PC-3 (cell line): ENCODE measurements at regions not wholly inside any gene's neighbourhood (a gene's known extent, or its start where the extent isn't known, plus 50 kb on each side); places are given as distances from the start of the nearest gene placed in this dataset.

Experiments used
- ATAC-seq: fragments of 200-7000 bp; cut with Tn5 transposase; 2 replicates; pipeline ENCODE4 v1.9.1; 2020; ENCODE audit warnings: mild to moderate bottlenecking, moderate library complexity
- BruUV-seq: library from RNA; stranded (reverse); fragments of 400-500 nt; replicated peaks from 2 replicates; lab custom pipeline; 2021; lab: Mats Ljungman, UMichigan
- CTCF ChIA-PET: fragments of 300-600 bp; sonication (Branson Sonifier 250); formaldehyde crosslinking; loops from one replicate; lab custom pipeline; 2022; ENCODE audit warnings: antibody characterized with exemption; lab: Charles Lee
- POLR2A ChIA-PET: fragments of 300-600 bp; sonication (Branson Sonifier 250); formaldehyde crosslinking; loops from one replicate; lab custom pipeline; 2022; ENCODE audit warnings: antibody characterized with exemption; ENCODE audit not compliant: unreplicated experiment; lab: Charles Lee
- DNase-seq: peaks from one replicate; pipeline ENCODE4 v3.0.0-alpha.2; 2015
- H2AFZ ChIP-seq: fragments of 300-600 bp; sonication (generic); 2 replicates; pipeline ENCODE4 v1.6.0; 2016; ENCODE audit warnings: antibody characterized with exemption, low read length
- H3F3A ChIP-seq: fragments of 300-600 bp; sonication (generic); one replicate; pipeline ENCODE4 v1.6.0; 2017; ENCODE audit warnings: antibody characterized with exemption, low read length, control low read depth, mild to moderate bottlenecking; ENCODE audit not compliant: unreplicated experiment
- H3K27ac ChIP-seq: fragments of 300-600 bp; sonication (generic); 2 replicates; pipeline ENCODE4 v1.5.1; 2016; ENCODE audit warnings: mild to moderate bottlenecking, low read length
- H3K27me3 ChIP-seq: fragments of 300-600 bp; sonication (generic); 2 replicates; pipeline ENCODE4 v1.6.1; 2016; ENCODE audit warnings: low read length, mixed read lengths
- H3K36me3 ChIP-seq: fragments of 300-600 bp; sonication (generic); 2 replicates; pipeline ENCODE4 v1.6.1; 2016; ENCODE audit warnings: low read depth, mixed run types, low read length, mixed read lengths
- H3K4me1 ChIP-seq: fragments of 300-600 bp; sonication (generic); 2 replicates; pipeline ENCODE4 v1.5.1; 2016; ENCODE audit warnings: low read length; ENCODE audit not compliant: insufficient read depth
- H3K4me2 ChIP-seq: fragments of 300-600 bp; sonication (generic); 2 replicates; pipeline ENCODE4 v1.6.0; 2016; ENCODE audit warnings: low read length
- H3K4me3 ChIP-seq: fragments of 300-600 bp; sonication (generic); 2 replicates; pipeline ENCODE4 v1.5.1; 2016; ENCODE audit warnings: mild to moderate bottlenecking, low read length, mixed read lengths
- H3K79me2 ChIP-seq: fragments of 300-600 bp; sonication (generic); 2 replicates; pipeline ENCODE4 v1.6.1; 2017; ENCODE audit warnings: low read length, mixed read lengths
- H3K9ac ChIP-seq: fragments of 300-600 bp; sonication (generic); 2 replicates; pipeline ENCODE4 v1.6.0; 2016; ENCODE audit warnings: mild to moderate bottlenecking, low read length
- H3K9me2 ChIP-seq: fragments of 300-600 bp; sonication (generic); replicated peaks from 2 replicates; pipeline ENCODE4 v1.6.1; 2016; ENCODE audit warnings: mixed run types, low read length, mixed read lengths
- H3K9me3 ChIP-seq: fragments of 300-600 bp; sonication (generic); 2 replicates; pipeline ENCODE4 v1.6.1; 2016; ENCODE audit warnings: low read length, mixed read lengths
- H4K20me1 ChIP-seq: fragments of 300-600 bp; sonication (generic); 2 replicates; pipeline ENCODE4 v1.6.1; 2016; ENCODE audit warnings: low read length, mixed read lengths
- EZH2 ChIP-seq: fragments of 300-600 bp; sonication (generic); IDR thresholded peaks from one replicate; pipeline ENCODE4 v1.6.1; 2017; ENCODE audit warnings: antibody characterized with exemption, mild to moderate bottlenecking, low read length; ENCODE audit not compliant: unreplicated experiment
- EZH2phosphoT487 ChIP-seq: fragments of 300-600 bp; sonication (generic); IDR thresholded peaks from 2 replicates; pipeline ENCODE4 v1.6.1; 2018; ENCODE audit warnings: mild to moderate bottlenecking, antibody characterized with exemption, low read length, borderline replicate concordance
- intact Hi-C: fragments of 100-400 bp; cut with micrococcal nuclease; formaldehyde crosslinking; loops from 2 replicates; pipeline ENCODE4 v1.9.0; 2023
- TF ChIP-seq, protein P1 (sequence below): fragments of 300-600 bp; sonication (generic); conservative IDR thresholded peaks from 2 replicates; pipeline ENCODE4 v1.5.1; 2017; ENCODE audit warnings: antibody characterized with exemption, low read depth, mild to moderate bottlenecking, low read length

DNA sequence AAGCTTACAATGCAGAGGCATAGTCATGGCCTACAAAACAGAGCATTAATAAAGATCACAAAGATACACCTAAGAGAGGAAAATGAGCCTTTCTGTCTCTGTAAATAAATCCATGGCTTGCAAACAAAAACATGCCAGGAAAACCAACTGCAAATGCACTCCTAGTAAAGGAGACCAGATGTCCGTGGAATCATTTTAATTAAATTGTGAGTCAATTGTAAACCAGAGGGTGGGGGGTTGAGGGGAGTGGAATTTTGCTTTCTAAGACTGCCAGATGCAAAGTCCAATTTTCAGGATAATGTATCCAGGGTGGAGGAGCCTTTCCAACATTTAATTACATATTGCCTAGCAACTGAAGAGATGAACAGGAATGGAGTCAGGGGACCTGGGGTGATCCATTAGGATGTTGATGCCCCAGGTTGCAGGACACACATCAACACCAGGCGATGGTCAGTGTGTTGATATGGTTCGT, 390.3 kb upstream of the CCL2 start:
- Histone ChIP-seq H3K4me2 (no peak overlapping the region), H4K20me1 (no peaks in the 10 kb centered on the region), H2AFZ (no peak overlapping the region), H3K9me2 (no peaks in the 10 kb centered on the region), H3K27ac (no peak overlapping the region), H3K4me3 (no peak overlapping the region), H3K9me3 (no peaks in the 10 kb centered on the region), H3K36me3 (no peaks in the 10 kb centered on the region), H3K79me2 (no peaks in the 10 kb centered on the region), H3K4me1 (no peaks in the 10 kb centered on the region), H3K9ac (no peak overlapping the region), H3K27me3 (no peaks in the 10 kb centered on the region), H3F3A (no peaks in the 10 kb centered on the region)
- ChIA-PET CTCF (no interaction called here), POLR2A (no interaction called here)
- DNase-seq = no peak
- ATAC-seq = no peak
- intact Hi-C loops = no loop called here
- TF ChIP-seq EZH2 = no peak
- TF ChIP-seq EZH2phosphoT487 = no peak
- TF ChIP-seq, protein P1, sequence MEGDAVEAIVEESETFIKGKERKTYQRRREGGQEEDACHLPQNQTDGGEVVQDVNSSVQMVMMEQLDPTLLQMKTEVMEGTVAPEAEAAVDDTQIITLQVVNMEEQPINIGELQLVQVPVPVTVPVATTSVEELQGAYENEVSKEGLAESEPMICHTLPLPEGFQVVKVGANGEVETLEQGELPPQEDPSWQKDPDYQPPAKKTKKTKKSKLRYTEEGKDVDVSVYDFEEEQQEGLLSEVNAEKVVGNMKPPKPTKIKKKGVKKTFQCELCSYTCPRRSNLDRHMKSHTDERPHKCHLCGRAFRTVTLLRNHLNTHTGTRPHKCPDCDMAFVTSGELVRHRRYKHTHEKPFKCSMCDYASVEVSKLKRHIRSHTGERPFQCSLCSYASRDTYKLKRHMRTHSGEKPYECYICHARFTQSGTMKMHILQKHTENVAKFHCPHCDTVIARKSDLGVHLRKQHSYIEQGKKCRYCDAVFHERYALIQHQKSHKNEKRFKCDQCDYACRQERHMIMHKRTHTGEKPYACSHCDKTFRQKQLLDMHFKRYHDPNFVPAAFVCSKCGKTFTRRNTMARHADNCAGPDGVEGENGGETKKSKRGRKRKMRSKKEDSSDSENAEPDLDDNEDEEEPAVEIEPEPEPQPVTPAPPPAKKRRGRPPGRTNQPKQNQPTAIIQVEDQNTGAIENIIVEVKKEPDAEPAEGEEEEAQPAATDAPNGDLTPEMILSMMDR = no peak
- no TSS peak for BruUV-seq

DNA sequence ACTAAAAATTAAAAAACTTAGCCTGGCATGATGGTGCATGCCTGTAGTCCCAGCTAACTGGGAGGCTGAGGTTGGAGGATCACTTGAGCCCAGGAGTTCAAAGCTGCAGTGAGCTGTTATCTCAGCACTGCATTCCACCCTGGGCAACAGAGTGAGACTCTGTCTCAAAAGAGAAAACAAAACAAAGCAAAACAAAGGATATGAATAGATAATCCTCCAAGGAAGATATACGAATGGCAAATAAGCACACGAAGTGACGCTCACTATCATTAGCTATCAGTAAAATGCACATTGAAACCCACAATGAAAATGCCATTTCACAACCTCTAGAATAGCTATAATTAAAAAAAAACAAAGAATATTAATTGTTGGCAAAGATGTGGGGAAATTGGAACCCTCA, 386.2 kb upstream of the CCL2 start:
- Histone ChIP-seq H2AFZ (no peak overlapping the region), H3K9ac (no peak overlapping the region), H4K20me1 (no peaks in the 10 kb centered on the region), H3F3A (no peaks in the 10 kb centered on the region), H3K9me2 (no peaks in the 10 kb centered on the region), H3K36me3 (no peaks in the 10 kb centered on the region), H3K4me3 (no peak overlapping the region), H3K9me3 (no peaks in the 10 kb centered on the region), H3K79me2 (no peaks in the 10 kb centered on the region), H3K4me1 (no peaks in the 10 kb centered on the region), H3K27ac (no peak overlapping the region), H3K27me3 (no peaks in the 10 kb centered on the region), H3K4me2 (no peak overlapping the region)
- no TSS peak for BruUV-seq
- ATAC-seq (no peak), DNase-seq (no peak)
- intact Hi-C loops = no loop called here
- ChIA-PET CTCF (no interaction called here), POLR2A (no interaction called here)
- TF ChIP-seq, protein P1 = no peak
- TF ChIP-seq EZH2phosphoT487 = no peak
- TF ChIP-seq EZH2 = no peak

DNA sequence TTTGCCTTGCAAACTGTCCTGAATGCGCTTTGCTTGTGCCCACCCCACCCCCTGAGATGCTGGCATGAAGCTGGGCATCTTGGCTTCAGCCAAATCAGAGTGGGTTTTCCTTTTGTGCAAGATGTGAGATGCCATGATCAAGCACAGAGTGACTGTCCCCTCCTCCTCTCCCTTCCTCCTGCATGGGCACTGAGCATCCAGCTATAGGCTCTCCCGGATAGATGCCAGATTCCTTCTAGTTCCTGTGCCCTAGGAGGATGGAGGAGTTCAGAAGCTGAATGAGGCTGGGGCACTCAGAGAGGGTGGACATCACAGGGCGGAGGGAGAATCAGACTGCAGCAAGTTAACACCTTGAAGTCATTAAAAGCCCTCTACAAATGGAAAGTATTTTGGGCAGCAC, 384.1 kb upstream of the CCL2 start:
- DNase-seq = no peak
- Histone ChIP-seq H4K20me1 (no peaks in the 10 kb centered on the region), H3K27me3 (no peaks in the 10 kb centered on the region), H3K4me2 (no peak overlapping the region), H3F3A (no peaks in the 10 kb centered on the region), H3K4me3 (no peak overlapping the region), H3K4me1 (no peaks in the 10 kb centered on the region), H3K79me2 (no peaks in the 10 kb centered on the region), H3K27ac (no peak overlapping the region), H3K9me3 (no peaks in the 10 kb centered on the region), H3K9me2 (no peaks in the 10 kb centered on the region), H3K9ac (no peak overlapping the region), H2AFZ (no peak overlapping the region), H3K36me3 (no peaks in the 10 kb centered on the region)
- CTCF ChIA-PET = no interaction called here
- POLR2A ChIA-PET = interaction anchor here (0.7 kb wide), 1 partner anchor 94 kb away, joined by 4 read pairs; no protein-coding TSS in a partner anchor
- BruUV-seq = no TSS peak
- TF ChIP-seq EZH2 (no peak), EZH2phosphoT487 (no peak)
- TF ChIP-seq, protein P1 = no peak
- no peak for ATAC-seq
- intact Hi-C loops = no loop called here
